ENCODE measurements at regions not wholly inside any gene's neighbourhood (a gene's known extent, or its start where the extent isn't known, plus 50 kb on each side); places are given as distances from the start of the nearest gene placed in this dataset.

DNA sequence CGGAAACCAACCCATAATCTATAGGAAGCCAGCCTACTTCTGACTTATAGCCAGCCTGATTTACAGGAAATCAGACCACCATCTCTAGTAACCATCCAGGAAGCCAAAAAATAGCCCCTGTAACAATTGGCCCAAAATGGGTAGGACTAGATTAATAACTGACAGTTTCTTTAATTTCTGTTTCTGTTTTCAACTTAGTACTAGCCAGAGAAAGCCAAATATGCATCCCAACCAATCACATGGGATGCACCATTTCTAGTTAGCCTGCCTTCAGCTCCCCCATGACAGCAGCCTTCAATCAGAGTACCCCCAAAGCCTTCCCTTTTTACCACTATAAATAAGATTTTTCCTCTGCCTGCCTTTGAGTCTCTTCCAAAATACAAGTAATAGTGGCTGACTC is 239.1 kb upstream of the GADL1 start:
- TF ChIP-seq, protein P1, sequence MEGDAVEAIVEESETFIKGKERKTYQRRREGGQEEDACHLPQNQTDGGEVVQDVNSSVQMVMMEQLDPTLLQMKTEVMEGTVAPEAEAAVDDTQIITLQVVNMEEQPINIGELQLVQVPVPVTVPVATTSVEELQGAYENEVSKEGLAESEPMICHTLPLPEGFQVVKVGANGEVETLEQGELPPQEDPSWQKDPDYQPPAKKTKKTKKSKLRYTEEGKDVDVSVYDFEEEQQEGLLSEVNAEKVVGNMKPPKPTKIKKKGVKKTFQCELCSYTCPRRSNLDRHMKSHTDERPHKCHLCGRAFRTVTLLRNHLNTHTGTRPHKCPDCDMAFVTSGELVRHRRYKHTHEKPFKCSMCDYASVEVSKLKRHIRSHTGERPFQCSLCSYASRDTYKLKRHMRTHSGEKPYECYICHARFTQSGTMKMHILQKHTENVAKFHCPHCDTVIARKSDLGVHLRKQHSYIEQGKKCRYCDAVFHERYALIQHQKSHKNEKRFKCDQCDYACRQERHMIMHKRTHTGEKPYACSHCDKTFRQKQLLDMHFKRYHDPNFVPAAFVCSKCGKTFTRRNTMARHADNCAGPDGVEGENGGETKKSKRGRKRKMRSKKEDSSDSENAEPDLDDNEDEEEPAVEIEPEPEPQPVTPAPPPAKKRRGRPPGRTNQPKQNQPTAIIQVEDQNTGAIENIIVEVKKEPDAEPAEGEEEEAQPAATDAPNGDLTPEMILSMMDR (IDR thresholded peaks at IDR 0.05; ENCODE audit: low read depth, low read length) = no peak
- Histone ChIP-seq H3K27me3 (ENCODE audit: control insufficient read depth, insufficient read depth, low read length) (no peaks in the 10 kb centered on the region), H3K9me3 (ENCODE audit: control insufficient read depth, insufficient read depth, low read length) (no peaks in the 10 kb centered on the region), H3K4me3 (ENCODE audit: low read depth, low read length) (no peak overlapping the region), H3K27ac (ENCODE audit: low read depth, low read length) (no peak overlapping the region)
- DNase-seq (ENCODE audit: low read depth, low spot score) = no peak
- POLR2A ChIA-PET = no interaction called here
- CTCF ChIA-PET = interaction anchor here (2.6 kb wide), 1 partner anchor 366 kb away, joined by 9 read pairs; no protein-coding TSS in a partner anchor

DNA sequence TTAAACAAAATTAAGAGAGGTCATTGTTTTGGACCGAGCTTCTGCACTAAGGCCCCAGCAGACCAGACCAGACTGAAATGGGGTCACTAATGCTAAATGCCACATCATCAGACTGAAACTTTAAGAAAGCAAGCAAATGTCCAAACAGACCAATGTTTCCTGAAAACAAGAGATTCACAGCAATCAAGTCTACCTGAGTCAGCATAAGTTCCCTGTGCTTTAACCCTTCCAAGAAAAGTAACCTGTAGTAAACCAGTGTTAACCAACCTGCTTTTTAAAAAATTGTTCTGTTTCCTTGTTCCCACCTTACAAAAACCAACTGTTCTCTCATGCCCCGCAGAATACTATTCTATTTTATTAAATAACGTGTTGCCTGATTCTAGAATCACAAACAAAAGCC is 241.1 kb upstream of the GADL1 start:
- Histone ChIP-seq H3K4me3 (ENCODE audit: low read depth, low read length) (no peak overlapping the region), H3K27me3 (ENCODE audit: control insufficient read depth, insufficient read depth, low read length) (no peaks in the 10 kb centered on the region), H3K27ac (ENCODE audit: low read depth, low read length) (no peak overlapping the region), H3K9me3 (ENCODE audit: control insufficient read depth, insufficient read depth, low read length) (no peaks in the 10 kb centered on the region)
- POLR2A ChIA-PET = no interaction called here
- CTCF ChIA-PET = interaction anchor here (1.2 to 2.6 kb wide), 2 partner anchors 356 to 368 kb away, joined by 3 to 9 read pairs; no protein-coding TSS in a partner anchor
- TF ChIP-seq, protein P1 (IDR thresholded peaks at IDR 0.05; ENCODE audit: low read depth, low read length) = no peak
- no peak for DNase-seq (ENCODE audit: low read depth, low spot score)

DNA sequence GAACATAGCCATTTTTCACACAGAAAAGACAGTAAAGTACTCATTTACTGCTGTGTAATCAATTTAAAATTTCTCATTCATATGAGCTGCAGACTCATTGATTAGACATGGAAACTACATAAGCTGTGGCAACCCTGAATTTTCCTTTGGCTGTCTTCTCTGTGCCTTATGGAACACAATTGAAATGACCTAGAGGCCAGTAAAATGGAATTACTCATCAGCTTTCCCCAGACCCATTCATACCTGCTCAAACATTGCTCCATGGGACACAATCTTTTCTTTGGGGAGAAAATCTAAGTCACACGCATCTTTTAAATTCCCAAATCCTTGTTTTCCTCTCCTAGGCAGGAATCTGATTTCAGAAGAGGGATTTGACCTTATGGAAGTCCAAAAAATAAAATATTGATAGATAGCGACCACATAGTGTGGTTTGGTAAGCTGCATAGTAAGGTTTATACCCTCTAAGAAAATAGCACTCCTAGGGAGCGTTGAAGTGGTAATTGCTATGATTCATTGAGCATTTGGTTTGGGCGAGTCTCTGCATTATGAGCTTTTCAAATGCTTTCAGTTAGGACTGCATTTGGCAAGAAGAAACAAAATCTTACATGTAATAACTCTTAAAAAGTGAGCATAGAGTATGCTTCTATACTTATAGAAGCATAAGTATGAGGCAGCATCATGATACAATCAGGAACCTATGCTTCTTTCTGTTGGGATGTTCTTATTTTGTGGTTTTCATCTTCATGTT is 243.4 kb upstream of the GADL1 start:
- ChIA-PET CTCF (interaction anchor here (0.6 to 1.2 kb wide), 3 partner anchors 8 to 1160 kb away, joined by 4 to 7 read pairs (median 4); no protein-coding TSS in a partner anchor), POLR2A (no interaction called here)
- H3K9me3 ChIP-seq (ENCODE audit: control insufficient read depth, insufficient read depth, low read length) = no peaks in the 10 kb centered on the region
- TF ChIP-seq, protein P1 (IDR thresholded peaks at IDR 0.05; ENCODE audit: low read depth, low read length) = no peak
- no peaks in the 10 kb centered on the region for H3K27me3 ChIP-seq (ENCODE audit: control insufficient read depth, insufficient read depth, low read length)
- no peak overlapping the region for H3K27ac ChIP-seq (ENCODE audit: low read depth, low read length)
- H3K4me3 ChIP-seq (ENCODE audit: low read depth, low read length) = no peak overlapping the region
- DNase-seq (ENCODE audit: low read depth, low spot score) = no peak

DNA sequence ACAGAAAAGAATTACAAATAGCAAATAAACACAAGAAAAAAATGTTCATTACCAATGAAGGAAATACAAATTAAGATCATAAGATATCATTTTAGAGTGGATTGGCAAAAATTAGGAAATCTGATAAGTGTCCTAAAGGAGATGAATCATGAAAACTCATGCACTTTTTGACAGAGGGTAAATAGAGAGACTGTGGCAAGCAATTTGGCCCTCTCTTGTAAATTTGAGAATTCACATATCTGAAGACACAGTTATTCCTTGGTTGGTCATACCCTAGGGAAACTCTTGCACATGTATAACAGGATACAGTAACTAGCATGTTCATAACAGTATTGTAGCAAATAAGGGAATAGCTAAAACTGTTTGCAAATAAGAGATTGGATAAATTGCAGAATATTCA is 246.0 kb upstream of the GADL1 start:
- Histone ChIP-seq H3K9me3 (ENCODE audit: control insufficient read depth, insufficient read depth, low read length) (no peaks in the 10 kb centered on the region), H3K27me3 (ENCODE audit: control insufficient read depth, insufficient read depth, low read length) (no peaks in the 10 kb centered on the region), H3K4me3 (ENCODE audit: low read depth, low read length) (no peak overlapping the region), H3K27ac (ENCODE audit: low read depth, low read length) (no peak overlapping the region)
- ChIA-PET CTCF (no interaction called here), POLR2A (no interaction called here)
- no peak for DNase-seq (ENCODE audit: low read depth, low spot score)
- TF ChIP-seq, protein P1 (IDR thresholded peaks at IDR 0.05; ENCODE audit: low read depth, low read length) = no peak

DNA sequence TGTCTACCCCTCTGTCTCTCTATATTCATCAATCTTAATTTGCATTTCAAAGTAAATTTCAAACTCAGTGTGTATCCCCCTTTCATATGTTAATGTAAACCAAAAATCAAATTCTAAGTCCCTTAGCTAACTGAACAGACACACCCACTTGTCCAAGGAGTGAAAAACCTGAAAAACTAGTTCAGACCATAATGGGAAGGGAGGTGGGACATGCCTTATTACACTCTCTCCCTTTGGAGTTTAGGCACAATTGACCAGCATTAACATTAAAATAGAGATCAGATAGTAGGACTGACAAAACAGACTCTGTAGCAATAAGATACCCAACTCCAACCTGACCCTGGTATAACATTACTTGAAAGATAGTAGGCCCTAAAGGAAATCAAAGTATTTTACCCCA is 247.7 kb upstream of the GADL1 start:
- TF ChIP-seq, protein P1 (IDR thresholded peaks at IDR 0.05; ENCODE audit: low read depth, low read length) = no peak
- H3K27me3 ChIP-seq (ENCODE audit: control insufficient read depth, insufficient read depth, low read length) = no peaks in the 10 kb centered on the region
- ChIA-PET POLR2A (no interaction called here), CTCF (no interaction called here)
- no peak for DNase-seq (ENCODE audit: low read depth, low spot score)
- no peak overlapping the region for H3K27ac ChIP-seq (ENCODE audit: low read depth, low read length)
- H3K9me3 ChIP-seq (ENCODE audit: control insufficient read depth, insufficient read depth, low read length) = peaks cover under 1% of the 10 kb centered on the region; the same call in 1 of the 2 replicates
- H3K4me3 ChIP-seq (ENCODE audit: low read depth, low read length) = no peak overlapping the region

All from AG04450 (cell line).